WTC11 (cell line): ENCODE measurements at regions not wholly inside any gene's neighbourhood (a gene's known extent, or its start where the extent isn't known, plus 50 kb on each side); places are given as distances from the start of the nearest gene placed in this dataset.

Source experiments
- CTCF ChIP-seq: fragments of 200-600 bp; IDR thresholded peaks from 2 replicates; pipeline ENCODE4 v1.8.0; 2022; ENCODE audit warnings: antibody characterized with exemption
- TF ChIP-seq, protein P1 (sequence below): sonication (generic); formaldehyde crosslinking; IDR thresholded peaks from 2 replicates; pipeline ENCODE4 v1.8.0; 2022; ENCODE audit warnings: mild to moderate bottlenecking, missing genetic modification reagents
- TF ChIP-seq, protein P2 (sequence below): sonication (generic); formaldehyde crosslinking; IDR thresholded peaks from 2 replicates; pipeline ENCODE4 v1.8.1; 2023; ENCODE audit warnings: mild to moderate bottlenecking, missing genetic modification reagents, moderate library complexity

- no peak for TF ChIP-seq CTCF
- TF ChIP-seq, protein P1, sequence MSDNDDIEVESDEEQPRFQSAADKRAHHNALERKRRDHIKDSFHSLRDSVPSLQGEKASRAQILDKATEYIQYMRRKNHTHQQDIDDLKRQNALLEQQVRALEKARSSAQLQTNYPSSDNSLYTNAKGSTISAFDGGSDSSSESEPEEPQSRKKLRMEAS (CRISPR knock-in tag), result no peak
- TF ChIP-seq, protein P2, sequence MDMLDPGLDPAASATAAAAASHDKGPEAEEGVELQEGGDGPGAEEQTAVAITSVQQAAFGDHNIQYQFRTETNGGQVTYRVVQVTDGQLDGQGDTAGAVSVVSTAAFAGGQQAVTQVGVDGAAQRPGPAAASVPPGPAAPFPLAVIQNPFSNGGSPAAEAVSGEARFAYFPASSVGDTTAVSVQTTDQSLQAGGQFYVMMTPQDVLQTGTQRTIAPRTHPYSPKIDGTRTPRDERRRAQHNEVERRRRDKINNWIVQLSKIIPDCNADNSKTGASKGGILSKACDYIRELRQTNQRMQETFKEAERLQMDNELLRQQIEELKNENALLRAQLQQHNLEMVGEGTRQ (CRISPR knock-in tag), result no peak
Measured at GRCh38 chr3:182399978-182400737, 393.1 kb upstream of the ATP11B start.
